ENCODE measurements at regions not wholly inside any gene's neighbourhood (a gene's known extent, or its start where the extent isn't known, plus 50 kb on each side); places are given as distances from the start of the nearest gene placed in this dataset.

DNA sequence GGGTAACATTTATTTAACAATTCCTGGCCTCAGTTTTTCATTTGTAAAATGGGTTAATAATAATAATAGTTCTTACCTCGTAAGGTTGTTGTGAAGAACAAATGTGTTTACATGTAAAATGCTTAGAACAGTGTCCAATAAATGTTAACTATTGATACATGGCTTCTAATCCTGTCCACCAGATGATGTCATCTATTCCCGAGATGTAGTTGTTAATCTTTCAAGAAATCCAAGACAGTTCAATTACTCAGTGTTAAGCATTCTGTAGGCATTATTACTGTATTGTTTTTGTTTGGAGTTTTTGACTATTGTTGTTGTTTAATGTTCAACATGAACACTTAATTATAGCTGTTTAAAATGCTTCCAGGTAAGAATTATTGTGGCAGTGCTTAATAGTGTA is 131.0 kb upstream of the FNDC3A start:
- Histone ChIP-seq H3K36me3 (ENCODE audit: control insufficient read depth, insufficient read depth, low read length) (no peaks in the 10 kb centered on the region), H3K4me3 (replicated peaks; ENCODE audit: low read depth, low read length) (no peak overlapping the region), H3K27me3 (replicated peaks; ENCODE audit: control insufficient read depth, insufficient read depth, low read length) (peaks cover 1% of the 10 kb centered on the region)
- no peak for DNase-seq (ENCODE audit: extremely low read depth, insufficient read length)
- TF ChIP-seq, protein P1, sequence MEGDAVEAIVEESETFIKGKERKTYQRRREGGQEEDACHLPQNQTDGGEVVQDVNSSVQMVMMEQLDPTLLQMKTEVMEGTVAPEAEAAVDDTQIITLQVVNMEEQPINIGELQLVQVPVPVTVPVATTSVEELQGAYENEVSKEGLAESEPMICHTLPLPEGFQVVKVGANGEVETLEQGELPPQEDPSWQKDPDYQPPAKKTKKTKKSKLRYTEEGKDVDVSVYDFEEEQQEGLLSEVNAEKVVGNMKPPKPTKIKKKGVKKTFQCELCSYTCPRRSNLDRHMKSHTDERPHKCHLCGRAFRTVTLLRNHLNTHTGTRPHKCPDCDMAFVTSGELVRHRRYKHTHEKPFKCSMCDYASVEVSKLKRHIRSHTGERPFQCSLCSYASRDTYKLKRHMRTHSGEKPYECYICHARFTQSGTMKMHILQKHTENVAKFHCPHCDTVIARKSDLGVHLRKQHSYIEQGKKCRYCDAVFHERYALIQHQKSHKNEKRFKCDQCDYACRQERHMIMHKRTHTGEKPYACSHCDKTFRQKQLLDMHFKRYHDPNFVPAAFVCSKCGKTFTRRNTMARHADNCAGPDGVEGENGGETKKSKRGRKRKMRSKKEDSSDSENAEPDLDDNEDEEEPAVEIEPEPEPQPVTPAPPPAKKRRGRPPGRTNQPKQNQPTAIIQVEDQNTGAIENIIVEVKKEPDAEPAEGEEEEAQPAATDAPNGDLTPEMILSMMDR (IDR thresholded peaks at IDR 0.05; ENCODE audit: insufficient read depth, low read length, poor library complexity, severe bottlenecking), result no peak

DNA sequence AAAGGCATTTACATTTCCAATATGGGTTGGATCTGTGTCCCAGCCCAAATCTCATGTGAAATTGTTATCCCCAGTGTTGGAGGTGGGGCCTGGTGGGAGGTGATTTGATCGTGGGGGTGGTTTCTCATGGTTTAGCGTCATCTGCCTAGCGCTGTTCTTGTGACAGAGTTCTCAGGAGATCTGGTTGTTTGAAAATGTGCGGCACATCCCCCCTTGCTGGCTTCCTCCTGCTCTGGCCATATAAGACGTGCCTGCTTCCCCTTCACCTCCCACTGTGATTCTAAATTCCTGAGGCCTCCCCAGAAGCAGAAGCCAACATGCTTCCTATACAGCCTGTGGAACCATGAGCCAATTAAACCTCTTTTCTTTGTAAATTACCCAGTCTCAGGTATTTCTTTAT is 126.2 kb upstream of the FNDC3A start:
- TF ChIP-seq, protein P1 (IDR thresholded peaks at IDR 0.05; ENCODE audit: insufficient read depth, low read length, poor library complexity, severe bottlenecking), result no peak
- no peak for DNase-seq (ENCODE audit: extremely low read depth, insufficient read length)
- no peak overlapping the region for H3K4me3 ChIP-seq (replicated peaks; ENCODE audit: low read depth, low read length)
- no peaks in the 10 kb centered on the region for H3K27me3 ChIP-seq (replicated peaks; ENCODE audit: control insufficient read depth, insufficient read depth, low read length)
- no peaks in the 10 kb centered on the region for H3K36me3 ChIP-seq (ENCODE audit: control insufficient read depth, insufficient read depth, low read length)

DNA sequence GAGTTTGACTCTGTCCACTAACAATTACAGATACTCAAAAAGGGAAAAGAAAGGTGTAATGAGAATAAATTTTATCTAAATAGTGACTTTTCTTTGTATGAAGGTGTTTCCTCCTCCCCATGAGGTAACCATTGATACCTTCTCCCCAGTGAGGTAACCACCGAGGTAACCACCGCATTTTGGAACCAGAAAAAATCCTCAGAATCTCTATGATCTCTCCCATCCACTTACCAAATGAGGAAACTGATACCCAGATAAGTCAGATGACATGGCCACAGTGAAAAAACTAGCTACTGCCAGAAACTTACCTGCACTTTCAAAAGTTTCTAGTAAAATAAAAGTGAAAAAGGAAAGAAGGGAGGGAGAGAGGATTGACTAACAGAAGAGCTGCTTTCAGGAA is 124.0 kb upstream of the FNDC3A start:
- TF ChIP-seq, protein P1 (IDR thresholded peaks at IDR 0.05; ENCODE audit: insufficient read depth, low read length, poor library complexity, severe bottlenecking), result no peak
- H3K36me3 ChIP-seq (ENCODE audit: control insufficient read depth, insufficient read depth, low read length), result no peaks in the 10 kb centered on the region

DNA sequence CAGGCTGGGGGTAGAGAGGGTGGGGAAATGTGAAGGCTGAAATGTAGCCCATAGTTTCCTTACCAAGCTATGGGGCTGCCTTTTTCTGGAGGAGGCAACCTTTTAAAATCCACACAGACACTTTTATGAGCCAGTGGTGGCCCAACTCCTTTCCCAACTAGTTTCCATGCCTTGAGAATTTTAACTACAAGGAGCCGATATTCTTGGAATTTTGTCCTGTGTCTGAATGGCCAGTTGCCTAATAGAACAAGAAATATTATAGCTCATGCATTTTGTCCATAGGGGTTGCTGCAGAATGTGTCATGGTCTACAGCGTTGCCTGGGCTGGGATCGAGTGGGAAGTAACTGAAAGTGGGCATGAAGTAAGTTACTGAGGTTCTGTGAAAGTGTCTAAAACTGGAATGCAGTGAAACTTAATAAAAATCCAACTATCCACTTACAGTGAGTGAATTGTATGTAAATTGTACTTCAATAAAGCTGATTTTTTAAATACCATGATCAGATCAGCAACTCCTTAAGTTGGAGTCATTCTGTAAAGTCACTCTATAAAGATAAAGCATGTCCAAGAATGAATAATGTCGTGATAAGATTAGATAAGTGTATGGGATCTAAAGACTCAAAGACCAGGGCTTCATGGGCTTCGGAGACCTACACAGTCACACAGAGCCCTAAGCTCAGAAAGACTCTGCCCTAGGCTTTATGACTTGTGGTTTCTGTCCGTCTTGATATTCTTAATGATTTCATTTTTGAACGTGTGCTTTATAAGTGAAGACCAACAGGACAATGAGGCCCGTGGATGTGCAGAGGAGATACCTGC is 122.6 kb upstream of the FNDC3A start:
- DNase-seq (ENCODE audit: extremely low read depth, insufficient read length), result no peak
- Histone ChIP-seq H3K4me3 (replicated peaks; ENCODE audit: low read depth, low read length) (no peak overlapping the region), H3K36me3 (ENCODE audit: control insufficient read depth, insufficient read depth, low read length) (no peaks in the 10 kb centered on the region), H3K27me3 (replicated peaks; ENCODE audit: control insufficient read depth, insufficient read depth, low read length) (no peaks in the 10 kb centered on the region)
- TF ChIP-seq, protein P1 (IDR thresholded peaks at IDR 0.05; ENCODE audit: insufficient read depth, low read length, poor library complexity, severe bottlenecking), result no peak

More for the DNA sequence above, 124.0 kb upstream of the FNDC3A start:
- DNase-seq (ENCODE audit: extremely low read depth, insufficient read length), result no peak
- no peak overlapping the region for H3K4me3 ChIP-seq (replicated peaks; ENCODE audit: low read depth, low read length)
- no peaks in the 10 kb centered on the region for H3K27me3 ChIP-seq (replicated peaks; ENCODE audit: control insufficient read depth, insufficient read depth, low read length)

DNA sequence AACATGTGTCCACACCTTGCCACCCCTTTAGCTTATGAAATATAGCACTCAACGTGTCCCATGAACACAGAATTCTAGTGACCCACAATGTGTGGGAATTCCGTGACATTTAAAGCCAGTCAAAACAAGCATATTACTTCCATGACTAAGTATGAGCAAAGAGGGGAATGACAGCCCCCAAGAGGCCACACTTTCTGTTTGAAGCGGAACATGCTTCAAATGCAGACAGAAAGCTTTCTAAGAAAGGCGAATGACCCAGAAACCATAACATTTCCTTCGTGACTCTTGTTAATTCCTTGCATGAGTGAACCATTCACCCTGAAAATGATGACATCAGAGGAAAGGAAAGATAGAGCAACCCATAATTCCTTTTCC is 122.0 kb upstream of the FNDC3A start:
- TF ChIP-seq, protein P1 (IDR thresholded peaks at IDR 0.05; ENCODE audit: insufficient read depth, low read length, poor library complexity, severe bottlenecking), result no peak
- Histone ChIP-seq H3K27me3 (replicated peaks; ENCODE audit: control insufficient read depth, insufficient read depth, low read length) (no peaks in the 10 kb centered on the region), H3K4me3 (replicated peaks; ENCODE audit: low read depth, low read length) (no peak overlapping the region), H3K36me3 (ENCODE audit: control insufficient read depth, insufficient read depth, low read length) (no peaks in the 10 kb centered on the region)
- no peak for DNase-seq (ENCODE audit: extremely low read depth, insufficient read length)
